Tibial nerve (tissue), 4 donors: ENCODE measurements at regions not wholly inside any gene's neighbourhood (a gene's known extent, or its start where the extent isn't known, plus 50 kb on each side); places are given as distances from the start of the nearest gene placed in this dataset.
"Not testable (repeated sequence)": the region's sequence is repeated elsewhere in the genome, so short reads cannot be mapped to it uniquely, and the experiment has no call there.

ENCODE experiments used
- DNase-seq, 2 donors: peaks; one replicate each; pipeline ENCODE4 v3.0.0-alpha.2; 2019; ENCODE audit warnings: low spot score in 2 of 2
- H3K27ac ChIP-seq, 4 donors: fragments of 200-600 bp; sonication (generic) in 3 of 4; one replicate each; pipeline ENCODE4 v1.5.1; 2017 to 2019; ENCODE audit warnings: mild to moderate bottlenecking in 1 of 4
- H3K27me3 ChIP-seq, 2 donors: fragments of 200-600 bp; sonication (generic) in 1 of 2; one replicate each; pipeline versions ENCODE4 v1.5.1 to v1.6.0; 2017 to 2019
- H3K36me3 ChIP-seq, 3 donors: fragments of 200-600 bp; sonication (generic); one replicate each; pipeline ENCODE4 v1.5.1; 2018 to 2019
- H3K4me1 ChIP-seq, 4 donors: fragments of 200-600 bp; sonication (generic) in 3 of 4; one replicate each; pipeline ENCODE4 v1.5.1; 2017 to 2019
- H3K4me3 ChIP-seq, 4 donors: fragments of 200-600 bp; sonication (generic) in 3 of 4; one replicate each; pipeline ENCODE4 v1.5.1; 2017 to 2019; ENCODE audit warnings: mild to moderate bottlenecking in 1 of 4, moderate library complexity in 1 of 4
- H3K9me3 ChIP-seq, 4 donors: fragments of 200-600 bp; sonication (generic) in 3 of 4; one replicate each; pipeline ENCODE4 v1.5.1; 2017 to 2019
- CTCF ChIP-seq, 5 experiments: fragments of 200-600 bp in 3 of 5; fragments of 450-650 bp in 2 of 5; sonication (generic) in 3 of 5; IDR thresholded peaks; one replicate each; pipeline ENCODE4 v1.5.1; 2016 to 2019; ENCODE audit warnings: antibody characterized with exemption in 5 of 5, mild to moderate bottlenecking in 3 of 5, moderate library complexity in 2 of 5
- EP300 ChIP-seq, 2 donors: sonication (generic); formaldehyde crosslinking; IDR thresholded peaks; one replicate each; pipeline ENCODE4 v1.6.1; 2017; ENCODE audit warnings: antibody characterized with exemption in 2 of 2, mild to moderate bottlenecking in 1 of 2
- POLR2A ChIP-seq, 2 donors: fragments of 450-650 bp; IDR thresholded peaks; one replicate each; pipeline ENCODE4 v1.6.1; 2017; ENCODE audit warnings: antibody characterized with exemption in 2 of 2, mild to moderate bottlenecking in 2 of 2, moderate library complexity in 2 of 2
- WGBS, 2 donors: methylation state at CpG; one replicate each; pipeline ENCODE4 v1.1.5; 2018; 5-methylcytosine and 5-hydroxymethylcytosine counted together

DNA sequence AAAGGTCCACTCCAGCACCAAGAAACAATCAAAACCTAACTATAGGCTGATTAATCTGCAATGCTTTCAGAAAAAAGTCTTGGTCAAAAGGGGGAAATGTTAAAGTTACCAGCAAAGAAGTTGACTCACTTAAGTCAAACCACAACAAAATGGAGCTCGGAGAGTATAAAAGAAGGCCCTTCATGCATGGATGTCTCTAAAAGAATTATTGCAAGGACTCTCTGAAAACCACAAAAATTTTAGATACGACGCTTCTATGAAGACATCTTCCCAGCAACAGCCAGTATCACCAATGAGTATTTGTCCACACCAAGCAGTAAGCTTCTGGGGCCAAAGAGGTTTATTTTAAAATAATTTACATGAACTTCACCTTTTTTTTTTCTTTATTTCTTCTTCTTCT, 1327.4 kb upstream of the CDH18 start:
- H3K4me1 ChIP-seq, DNase-seq: not testable (repeated sequence)
- WGBS, 2 donors, result 95 to 96% methylated on average over 3 of the region's 3 CpGs

DNA sequence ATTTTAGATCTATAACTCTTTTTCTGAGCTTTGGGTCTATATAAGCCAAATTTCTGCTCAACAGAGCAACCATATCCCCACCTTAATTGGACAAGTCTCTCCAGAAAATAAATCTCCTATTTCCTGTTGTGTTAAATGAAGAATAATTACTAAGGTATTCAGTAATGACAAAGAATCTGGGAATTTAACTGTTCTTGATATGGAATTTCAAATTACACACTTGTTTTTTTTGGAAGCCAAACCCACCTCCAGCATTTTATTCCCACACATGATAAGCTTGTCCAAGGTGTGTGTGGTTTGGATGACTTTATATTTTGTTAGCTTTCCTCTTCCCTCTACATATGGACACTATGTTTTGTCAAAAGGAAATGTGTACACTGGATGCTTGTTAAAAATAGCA, 1313.2 kb upstream of the CDH18 start:
- not testable (repeated sequence) for DNase-seq, H3K27me3 ChIP-seq, H3K27ac ChIP-seq, H3K4me3 ChIP-seq, H3K36me3 ChIP-seq, H3K9me3 ChIP-seq, H3K4me1 ChIP-seq

More for the DNA sequence above, 1327.4 kb upstream of the CDH18 start:
- H3K9me3 ChIP-seq, H3K27me3 ChIP-seq, H3K4me3 ChIP-seq, H3K36me3 ChIP-seq, H3K27ac ChIP-seq: not testable (repeated sequence)

DNA sequence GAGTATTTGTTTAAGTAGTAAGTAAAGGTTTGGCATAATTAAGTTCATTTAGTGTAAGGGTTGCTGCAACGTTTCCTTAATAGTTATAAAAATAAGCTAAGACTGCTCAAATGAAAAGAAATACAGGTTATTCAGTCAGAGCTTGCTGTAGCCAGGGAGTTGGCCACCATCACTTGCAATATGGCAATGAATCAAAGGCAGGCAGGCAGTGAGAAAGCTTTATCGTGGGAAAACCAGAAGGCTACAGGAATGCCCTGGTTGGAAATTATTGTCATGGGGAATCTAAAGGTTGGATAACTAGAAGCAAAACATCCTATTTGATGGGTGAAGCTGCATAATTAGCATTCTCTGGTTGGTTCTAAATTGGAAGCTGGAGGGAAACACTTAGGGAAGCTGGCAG, 1286.4 kb upstream of the CDH18 start:
- H3K27me3 ChIP-seq, H3K4me1 ChIP-seq, H3K36me3 ChIP-seq, H3K27ac ChIP-seq, H3K9me3 ChIP-seq, H3K4me3 ChIP-seq, DNase-seq: not testable (repeated sequence)
- WGBS, 2 donors, result 39 to 41% methylated on average over 2 of the region's 2 CpGs

DNA sequence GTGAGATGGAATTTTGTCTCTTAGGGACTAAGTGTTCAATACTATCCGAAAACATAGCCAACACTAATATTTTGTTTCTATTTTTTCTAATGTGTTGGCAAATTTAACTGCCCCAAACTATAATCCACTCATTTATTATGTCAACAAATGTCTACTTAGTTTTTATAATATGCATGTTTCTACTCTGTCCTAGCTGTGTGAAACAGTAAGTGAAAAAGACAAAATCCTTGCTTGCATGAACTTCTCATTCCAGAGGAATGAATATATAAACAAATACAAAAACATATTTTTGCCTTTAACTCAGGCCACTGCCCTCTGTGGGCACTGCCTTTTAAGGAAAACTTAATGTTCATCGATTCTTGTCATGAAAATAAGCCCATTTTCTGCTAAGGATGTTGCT, 1275.4 kb upstream of the CDH18 start:
- H3K4me1 ChIP-seq, result no peaks in the 10 kb centered on the region
- H3K27ac ChIP-seq, result no peak overlapping the region
- no peak overlapping the region for H3K4me3 ChIP-seq
- DNase-seq, result no peak
- H3K27me3 ChIP-seq, result no peaks in the 10 kb centered on the region
- H3K9me3 ChIP-seq, result peaks cover 0 to 11% (median 0%) of the 10 kb centered on the region in 4 donors
- TF ChIP-seq CTCF (IDR thresholded peaks at IDR 0.05), result no peak
- TF ChIP-seq POLR2A (IDR thresholded peaks at IDR 0.05), result no peak
- no peak for TF ChIP-seq EP300 (IDR thresholded peaks at IDR 0.05)
- WGBS, 2 donors, result 57 to 66% methylated on average over 2 of the region's 2 CpGs
- H3K36me3 ChIP-seq, result no peaks in the 10 kb centered on the region

DNA sequence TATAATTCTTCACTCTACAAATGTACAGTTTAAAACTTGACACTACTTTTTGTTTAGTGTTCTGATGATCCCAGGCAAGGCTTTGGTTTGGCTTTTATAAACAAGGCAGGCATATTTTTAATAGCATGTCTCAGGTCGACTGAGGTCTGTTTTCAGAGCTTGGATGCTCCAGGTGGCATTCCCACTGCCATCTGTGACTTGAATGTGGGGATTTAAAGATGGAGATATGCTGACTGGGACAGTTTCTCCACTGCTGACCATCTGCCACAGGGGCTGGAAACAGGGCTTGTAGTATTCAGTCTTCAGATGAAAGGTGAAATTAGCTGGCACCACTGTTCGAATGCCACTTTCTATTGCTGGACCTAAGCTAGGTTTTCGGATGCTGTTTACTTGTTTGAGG, 1266.2 kb upstream of the CDH18 start:
- DNase-seq, result no peak
- WGBS, 2 donors, result 76 to 84% methylated on average over 3 of the region's 3 CpGs
- H3K4me1 ChIP-seq, result no peaks in the 10 kb centered on the region
- H3K27ac ChIP-seq, result no peak overlapping the region
- H3K27me3 ChIP-seq, result no peaks in the 10 kb centered on the region
- H3K36me3 ChIP-seq, result no peaks in the 10 kb centered on the region
- TF ChIP-seq EP300 (IDR thresholded peaks at IDR 0.05), result no peak
- TF ChIP-seq POLR2A (IDR thresholded peaks at IDR 0.05), result no peak
- no peak for TF ChIP-seq CTCF (IDR thresholded peaks at IDR 0.05)
- H3K9me3 ChIP-seq, result peaks cover 0 to 12% (median 0%) of the 10 kb centered on the region in 4 donors
- H3K4me3 ChIP-seq, result no peak overlapping the region

DNA sequence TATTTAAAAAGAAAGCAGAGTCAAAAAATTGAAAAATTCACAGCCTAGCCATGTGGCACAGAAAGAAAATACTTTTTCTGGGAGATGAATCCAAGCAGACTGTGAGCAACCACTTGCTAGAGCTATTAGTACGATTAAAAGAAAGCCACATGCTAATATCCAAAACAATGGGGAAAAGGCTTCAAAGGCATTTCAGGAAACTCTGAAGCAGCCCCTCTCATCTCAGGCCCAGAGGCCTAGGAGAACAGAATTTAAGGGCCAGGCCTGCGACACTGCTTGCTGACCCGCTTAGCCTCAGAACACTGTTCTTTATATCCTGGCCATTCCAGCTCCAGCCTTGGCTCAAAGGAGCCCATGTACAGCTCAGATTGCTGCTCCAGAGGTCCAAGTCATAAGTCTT, 1257.0 kb upstream of the CDH18 start:
- TF ChIP-seq POLR2A (IDR thresholded peaks at IDR 0.05) (no peak), CTCF (IDR thresholded peaks at IDR 0.05) (no peak), EP300 (IDR thresholded peaks at IDR 0.05) (no peak)
- no peaks in the 10 kb centered on the region for H3K36me3 ChIP-seq

GRCh38 chr5:21238786-21239185, 1250.8 kb upstream of the CDH18 start:
- no peak for DNase-seq
- H3K4me3 ChIP-seq, result no peak overlapping the region
- TF ChIP-seq EP300 (IDR thresholded peaks at IDR 0.05) (no peak), CTCF (IDR thresholded peaks at IDR 0.05) (no peak), POLR2A (IDR thresholded peaks at IDR 0.05) (no peak)
- no peaks in the 10 kb centered on the region for H3K9me3 ChIP-seq
- peaks cover 0 to 4% (median 0%) of the 10 kb centered on the region in 4 donors for H3K4me1 ChIP-seq
- WGBS, 2 donors, result 76 to 84% methylated on average over 4 of the region's 4 CpGs
- H3K36me3 ChIP-seq, result no peaks in the 10 kb centered on the region
- H3K27me3 ChIP-seq, result no peaks in the 10 kb centered on the region
- no peak overlapping the region for H3K27ac ChIP-seq

More for the DNA sequence above, 1257.0 kb upstream of the CDH18 start:
- H3K27me3 ChIP-seq, result no peaks in the 10 kb centered on the region
- H3K4me3 ChIP-seq, result no peak overlapping the region
- no peak overlapping the region for H3K27ac ChIP-seq
- no peaks in the 10 kb centered on the region for H3K4me1 ChIP-seq
- H3K9me3 ChIP-seq, result peaks cover 0 to 7% (median 0%) of the 10 kb centered on the region in 4 donors
- WGBS, 2 donors, result 45 to 51% methylated on average over 3 of the region's 3 CpGs
- DNase-seq, result no peak
